HG03097 (cell line): ENCODE measurements at regions not wholly inside any gene's neighbourhood (a gene's known extent, or its start where the extent isn't known, plus 50 kb on each side); places are given as distances from the start of the nearest gene placed in this dataset.

ENCODE experiments used
- ATAC-seq: cut with Tn5 transposase; IDR thresholded peaks from one replicate; pipeline ENCODE4 v1.9.1; 2021; ENCODE audit not compliant: unreplicated experiment, low FRiP score

GRCh38 chr3:176934698-176935097 lies 262.6 kb downstream of the TBL1XR1 start:
- ATAC-seq, result no peak

DNA sequence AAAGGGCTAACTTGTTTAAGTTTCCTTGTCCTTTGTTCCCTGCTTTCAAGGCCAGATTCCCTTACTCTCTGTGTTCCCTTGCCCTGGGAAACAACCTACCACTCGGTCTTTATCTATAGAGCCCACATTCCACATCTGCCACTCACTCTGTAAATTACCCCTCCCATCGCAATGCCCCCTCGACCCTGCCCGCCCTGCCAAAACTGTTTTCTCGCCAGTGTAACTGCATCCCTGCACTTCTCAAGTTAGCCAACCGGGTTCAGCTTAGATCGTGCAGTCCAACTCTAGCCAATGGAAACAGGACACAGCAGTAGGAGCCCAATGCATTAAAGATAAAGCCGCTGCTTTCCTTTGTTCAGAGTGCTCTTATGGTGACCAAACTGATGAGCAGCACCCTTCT lies 263.6 kb downstream of the TBL1XR1 start:
- ATAC-seq, result no peak

- no peak for ATAC-seq
These were observed 264.8 kb downstream of the TBL1XR1 start for GRCh38 chr3:176932433-176932832.

GRCh38 chr3:176931991-176932390 lies 265.3 kb downstream of the TBL1XR1 start:
- no peak for ATAC-seq

GRCh38 chr3:176930942-176931341 lies 266.3 kb downstream of the TBL1XR1 start:
- no peak for ATAC-seq

DNA sequence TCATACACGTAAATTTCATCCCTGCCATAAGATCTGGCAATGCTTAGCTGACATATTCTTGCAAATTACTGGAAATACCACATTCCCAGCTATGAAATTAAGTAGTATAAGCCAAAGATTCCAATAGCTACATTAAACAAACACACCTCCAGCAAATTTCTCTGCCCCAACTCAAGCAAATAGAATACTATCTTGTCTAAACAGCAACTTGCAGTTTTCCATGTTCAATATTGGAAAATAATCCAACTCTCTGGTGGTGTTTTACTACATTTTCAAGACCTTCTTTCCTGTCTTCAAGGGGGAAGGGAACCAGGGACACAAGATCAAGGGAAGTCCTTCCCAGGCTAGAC lies 268.7 kb downstream of the TBL1XR1 start:
- no peak for ATAC-seq

DNA sequence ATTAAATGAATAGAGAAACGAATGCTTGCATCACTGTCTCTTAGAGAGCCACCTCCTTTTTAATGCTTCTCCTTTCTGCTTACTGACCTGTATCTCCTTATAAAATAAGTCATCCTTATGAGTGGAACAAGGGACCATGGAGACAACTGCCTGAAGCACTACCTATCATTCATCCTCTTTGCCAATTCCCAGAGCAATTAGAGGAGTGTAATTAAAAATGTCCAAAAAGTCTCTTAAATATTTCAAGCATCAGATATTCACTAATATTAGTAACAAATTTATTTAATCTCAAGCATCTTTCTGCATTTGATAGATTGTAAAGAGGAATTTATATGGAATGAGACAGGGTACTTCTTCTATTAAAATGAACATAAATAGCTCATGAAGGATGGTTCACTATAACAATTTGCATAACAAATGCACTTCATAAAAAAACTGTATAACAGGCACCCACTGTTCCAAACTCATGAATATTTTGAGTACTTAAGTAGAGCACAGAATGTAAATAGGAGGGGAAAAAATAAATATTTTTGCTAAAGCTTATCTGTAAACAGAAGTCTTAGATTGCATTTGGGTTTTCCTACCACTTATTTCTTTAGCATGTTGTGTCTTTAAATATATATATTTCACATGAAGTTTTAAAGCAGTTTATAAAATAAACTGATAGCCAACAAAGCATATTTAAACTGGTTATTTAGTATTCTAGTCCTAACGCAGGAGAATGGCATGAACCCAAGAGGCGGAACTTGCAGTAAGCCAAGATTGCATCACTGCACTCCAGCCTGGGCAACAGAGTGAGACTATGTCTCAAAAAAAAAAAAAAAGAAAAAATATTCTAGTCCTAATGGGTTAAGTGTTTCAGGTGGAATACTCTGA lies 269.3 kb downstream of the TBL1XR1 start:
- ATAC-seq, result no peak

DNA sequence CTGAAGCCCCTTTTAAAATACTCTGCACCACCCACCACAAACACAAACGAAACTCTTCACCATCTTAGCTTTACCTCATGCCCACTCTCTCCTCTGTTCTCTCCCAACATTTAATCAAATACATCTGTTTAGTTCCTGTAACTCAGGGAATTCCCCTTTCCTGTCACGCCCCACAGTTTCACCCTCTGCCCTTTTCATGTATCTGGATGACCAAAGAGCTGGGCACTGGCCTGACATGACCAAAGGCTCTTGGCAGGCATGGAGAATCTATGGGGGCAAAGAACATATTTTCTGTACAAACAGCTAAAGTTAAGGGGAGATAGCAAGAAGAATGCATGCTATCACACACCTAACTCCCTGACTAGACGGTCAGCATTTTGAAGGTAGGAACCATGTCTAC lies 270.0 kb downstream of the TBL1XR1 start:
- no peak for ATAC-seq

- ATAC-seq, result no peak
These were observed 270.6 kb downstream of the TBL1XR1 start for GRCh38 chr3:176926688-176927087.

DNA sequence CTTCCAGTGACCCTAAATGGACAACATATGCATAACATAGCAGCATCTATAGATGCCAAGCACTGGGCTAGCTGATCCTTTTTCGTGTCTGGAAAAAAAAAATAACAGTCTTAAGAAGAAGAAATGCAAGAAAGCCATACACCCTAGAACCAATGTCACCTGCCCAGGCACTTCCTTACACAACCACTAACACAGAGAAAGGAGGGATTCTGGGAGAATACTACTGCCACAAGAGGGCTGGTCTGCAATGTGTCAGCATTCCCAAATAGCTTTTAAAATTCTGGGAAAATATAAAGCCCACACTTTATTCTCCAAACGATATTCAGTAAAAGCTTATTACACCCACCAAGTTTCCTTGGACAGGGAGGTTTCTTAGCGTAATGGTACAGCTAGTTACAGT lies 271.2 kb downstream of the TBL1XR1 start:
- ATAC-seq, result no peak

GRCh38 chr3:176920766-176921160 lies 276.5 kb downstream of the TBL1XR1 start:
- no peak for ATAC-seq

DNA sequence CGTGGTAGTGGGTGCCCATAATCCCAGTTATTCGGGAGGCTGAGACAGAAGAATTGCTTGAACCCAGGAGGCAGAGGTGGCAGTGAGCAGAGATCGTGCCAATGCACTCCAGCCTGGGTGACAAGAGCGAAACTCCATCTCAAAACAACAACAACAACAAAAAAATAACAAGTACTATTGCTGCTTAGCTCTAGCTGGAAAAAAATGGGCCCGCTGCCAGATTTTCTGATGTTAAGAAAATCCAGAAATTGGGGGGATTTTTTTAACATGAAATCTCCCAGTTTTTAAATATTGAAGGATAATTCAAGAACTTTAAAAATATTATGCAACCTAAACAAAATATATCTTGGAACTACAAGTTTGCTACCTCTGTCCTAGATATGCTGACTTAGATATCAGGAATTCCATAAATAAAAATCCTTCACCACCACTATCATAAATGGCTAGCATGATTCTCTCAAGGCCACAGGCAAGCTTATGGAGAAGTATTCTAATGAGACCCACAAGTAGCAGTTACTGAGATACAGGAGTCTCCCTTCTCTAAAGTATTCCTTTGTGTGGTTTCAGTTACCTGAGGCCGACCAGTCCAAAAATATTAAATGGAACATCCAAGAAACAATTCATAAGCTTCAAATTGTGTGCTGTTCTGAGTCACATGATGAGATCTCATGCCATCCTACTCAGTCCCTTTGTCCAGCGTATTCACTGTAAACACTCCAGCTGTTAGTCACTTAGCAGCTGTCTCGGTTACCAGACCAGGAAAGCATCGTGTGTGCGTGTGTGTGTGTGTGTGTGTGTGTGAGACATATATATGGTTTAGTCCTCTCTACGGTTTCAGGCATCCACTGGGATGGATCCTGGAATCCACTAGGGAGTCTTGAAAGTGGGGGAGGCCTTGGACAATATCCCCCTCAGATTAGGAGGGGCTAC lies 277.2 kb downstream of the TBL1XR1 start:
- ATAC-seq, result no peak

DNA sequence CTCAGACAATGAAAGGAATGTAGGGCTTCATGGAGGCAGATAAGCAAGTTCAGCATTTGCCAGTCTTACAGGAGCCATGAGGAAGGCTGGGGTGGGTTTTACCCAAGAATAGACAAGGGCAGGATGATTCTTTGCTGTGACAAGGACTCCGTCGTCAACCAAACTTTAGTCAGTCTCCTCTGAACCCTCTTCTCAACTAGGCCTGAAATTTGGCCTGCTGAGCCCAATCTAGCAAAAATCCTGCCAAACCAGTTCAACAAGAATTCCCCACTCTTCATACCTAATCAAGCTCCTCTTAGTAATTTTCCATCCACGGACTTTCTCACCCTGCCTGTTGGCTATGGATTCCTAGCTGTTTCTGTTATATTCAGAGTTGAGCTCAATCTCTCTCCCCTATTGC lies 280.5 kb downstream of the TBL1XR1 start:
- ATAC-seq, result no peak

DNA sequence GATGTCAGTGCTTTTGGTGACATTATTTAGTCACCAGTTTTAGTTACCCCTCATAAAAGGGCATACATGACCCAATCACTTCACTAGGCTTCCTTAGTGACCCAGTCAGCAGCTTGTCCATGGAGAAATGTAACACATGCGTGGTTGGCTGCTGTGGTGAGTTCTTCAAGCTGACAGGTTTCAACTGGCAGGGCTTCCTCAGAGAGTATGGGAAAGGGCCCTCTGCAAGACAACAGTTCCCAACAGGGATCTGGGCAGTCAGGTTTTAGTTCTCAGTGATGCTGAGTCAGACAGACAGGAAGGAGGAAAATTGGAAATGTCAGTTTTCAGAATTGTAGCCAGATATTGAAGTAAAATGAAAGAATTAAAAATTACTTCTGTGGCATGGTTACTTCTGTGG lies 282.5 kb downstream of the TBL1XR1 start:
- no peak for ATAC-seq

DNA sequence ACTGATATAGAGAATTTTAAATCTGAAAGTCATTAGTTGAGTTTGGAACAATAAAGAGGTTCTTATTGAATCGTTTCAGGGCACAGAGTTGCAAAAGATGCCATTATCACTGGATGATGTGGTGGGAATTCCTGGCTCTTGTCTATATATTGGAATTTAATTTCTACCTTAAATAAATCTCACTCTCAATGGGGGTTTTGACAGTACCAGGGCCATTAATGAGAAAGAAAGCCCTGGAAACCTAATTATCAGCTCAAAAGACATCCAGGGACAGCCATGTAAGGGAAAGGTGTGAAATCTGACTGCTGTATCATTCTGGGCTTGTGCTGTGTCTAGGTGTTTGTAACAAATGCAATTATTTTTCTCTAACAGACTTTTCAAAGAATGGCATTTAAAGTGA lies 285.7 kb downstream of the TBL1XR1 start:
- no peak for ATAC-seq

DNA sequence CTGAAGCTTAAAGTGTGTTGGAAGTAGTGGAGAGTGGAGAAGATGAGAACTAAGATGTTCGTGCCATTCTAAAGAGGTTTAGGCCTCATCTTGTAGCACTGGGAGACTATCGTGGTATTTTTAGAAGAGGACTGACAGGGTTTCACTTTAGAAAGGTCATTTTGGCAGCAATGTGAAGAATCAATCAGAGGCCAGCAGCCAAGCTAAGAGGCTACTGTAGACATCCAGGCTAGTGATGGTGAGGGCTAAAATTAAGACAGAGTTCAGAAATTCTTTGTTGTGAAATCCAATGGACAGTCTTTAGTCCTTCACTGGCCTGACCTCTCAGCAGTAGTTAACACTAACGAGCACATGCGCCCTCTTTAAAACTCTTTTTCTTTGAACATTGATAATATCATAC lies 288.2 kb downstream of the TBL1XR1 start:
- no peak for ATAC-seq

GRCh38 chr3:176906046-176906905 lies 291.0 kb downstream of the TBL1XR1 start:
- ATAC-seq, result no peak

DNA sequence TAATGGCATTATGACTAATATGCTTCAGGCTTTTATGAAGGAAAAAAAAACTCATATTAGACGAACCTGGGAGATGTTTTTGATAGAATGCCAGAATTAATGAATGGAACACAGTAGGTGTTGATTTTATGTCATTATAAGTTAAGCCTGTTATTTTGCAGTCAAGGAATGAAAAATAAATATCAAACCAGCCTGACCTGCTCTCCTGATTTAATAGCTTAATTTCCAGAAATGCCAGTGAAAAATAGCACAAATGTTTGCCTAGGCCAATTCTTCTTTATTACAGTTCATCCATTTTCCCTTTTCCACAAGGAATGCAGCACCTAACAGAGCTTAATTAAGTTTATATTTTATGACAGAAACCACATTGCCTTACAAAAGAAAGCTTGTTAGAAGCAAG lies 292.0 kb downstream of the TBL1XR1 start:
- no peak for ATAC-seq

- no peak for ATAC-seq
These were observed 292.8 kb downstream of the TBL1XR1 start for GRCh38 chr3:176904506-176904905.

- ATAC-seq, result no peak
These were observed 300.6 kb downstream of the TBL1XR1 start for GRCh38 chr3:176896640-176897039.

- ATAC-seq, result no peak
These were observed 301.1 kb downstream of the TBL1XR1 start for GRCh38 chr3:176896165-176896564.
